ENCODE measurements at regions not wholly inside any gene's neighbourhood (a gene's known extent, or its start where the extent isn't known, plus 50 kb on each side); places are given as distances from the start of the nearest gene placed in this dataset.

DNA sequence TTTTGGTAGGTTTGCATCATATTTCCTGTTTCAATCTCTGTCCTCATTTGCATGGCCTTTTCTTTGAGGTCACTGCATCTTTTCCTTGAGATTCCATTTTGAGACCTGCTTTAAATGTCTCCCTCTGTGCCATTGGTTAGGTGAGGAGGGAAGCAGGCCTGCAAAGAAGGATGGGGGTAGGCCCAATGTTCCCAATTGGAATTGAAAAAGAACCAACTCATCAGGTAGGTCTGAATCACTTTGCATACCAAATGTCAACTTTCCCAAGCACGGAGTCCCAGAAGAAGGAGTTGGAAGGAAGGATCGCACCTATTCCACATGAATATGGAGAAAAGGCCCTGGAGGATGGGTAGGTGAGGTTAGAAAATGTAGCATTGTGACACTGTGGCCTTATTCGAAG, 318.5 kb downstream of the BLID start:
- TF ChIP-seq, protein P1, sequence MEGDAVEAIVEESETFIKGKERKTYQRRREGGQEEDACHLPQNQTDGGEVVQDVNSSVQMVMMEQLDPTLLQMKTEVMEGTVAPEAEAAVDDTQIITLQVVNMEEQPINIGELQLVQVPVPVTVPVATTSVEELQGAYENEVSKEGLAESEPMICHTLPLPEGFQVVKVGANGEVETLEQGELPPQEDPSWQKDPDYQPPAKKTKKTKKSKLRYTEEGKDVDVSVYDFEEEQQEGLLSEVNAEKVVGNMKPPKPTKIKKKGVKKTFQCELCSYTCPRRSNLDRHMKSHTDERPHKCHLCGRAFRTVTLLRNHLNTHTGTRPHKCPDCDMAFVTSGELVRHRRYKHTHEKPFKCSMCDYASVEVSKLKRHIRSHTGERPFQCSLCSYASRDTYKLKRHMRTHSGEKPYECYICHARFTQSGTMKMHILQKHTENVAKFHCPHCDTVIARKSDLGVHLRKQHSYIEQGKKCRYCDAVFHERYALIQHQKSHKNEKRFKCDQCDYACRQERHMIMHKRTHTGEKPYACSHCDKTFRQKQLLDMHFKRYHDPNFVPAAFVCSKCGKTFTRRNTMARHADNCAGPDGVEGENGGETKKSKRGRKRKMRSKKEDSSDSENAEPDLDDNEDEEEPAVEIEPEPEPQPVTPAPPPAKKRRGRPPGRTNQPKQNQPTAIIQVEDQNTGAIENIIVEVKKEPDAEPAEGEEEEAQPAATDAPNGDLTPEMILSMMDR (IDR thresholded peaks at IDR 0.05; ENCODE audit: insufficient read depth, low read length, poor library complexity, severe bottlenecking) = no peak
- TF ChIP-seq EZH2phosphoT487 (conservative IDR thresholded peaks at IDR 0.05; ENCODE audit: low read length) = no peak

All from SU-DHL-6 (cell line).